ENCODE measurements at regions not wholly inside any gene's neighbourhood (a gene's known extent, or its start where the extent isn't known, plus 50 kb on each side); places are given as distances from the start of the nearest gene placed in this dataset.
"Not testable (repeated sequence)": the region's sequence is repeated elsewhere in the genome, so short reads cannot be mapped to it uniquely, and the experiment has no call there.

- peak overlapping the region; percentile 25 for H3K4me3 ChIP-seq (ENCODE audit: low read depth, low read length)
- DNase-seq (ENCODE audit: low read depth), result no peak
- TF ChIP-seq CTCF (conservative IDR thresholded peaks at IDR 0.05; ENCODE audit: low read depth, low read length), result no peak
Measured at GRCh38 chr11:96567176-96567575, 177.4 kb downstream of the JRKL start.

- DNase-seq (ENCODE audit: low read depth), result no peak
- H3K4me3 ChIP-seq (ENCODE audit: low read depth, low read length), result no peak overlapping the region
- TF ChIP-seq CTCF (conservative IDR thresholded peaks at IDR 0.05; ENCODE audit: low read depth, low read length), result no peak
Measured at GRCh38 chr11:96567667-96568066, 177.9 kb downstream of the JRKL start.

GRCh38 chr11:96576383-96576782 is 186.6 kb downstream of the JRKL start:
- H3K4me3 ChIP-seq (ENCODE audit: low read depth, low read length), result no peak overlapping the region
- DNase-seq (ENCODE audit: low read depth), result no peak
- no peak for TF ChIP-seq CTCF (conservative IDR thresholded peaks at IDR 0.05; ENCODE audit: low read depth, low read length)

- TF ChIP-seq CTCF (conservative IDR thresholded peaks at IDR 0.05; ENCODE audit: low read depth, low read length), result no peak
- DNase-seq (ENCODE audit: low read depth), result no peak
- no peak overlapping the region for H3K4me3 ChIP-seq (ENCODE audit: low read depth, low read length)
Measured at GRCh38 chr11:96578379-96578778, 188.6 kb downstream of the JRKL start.

- no peak for DNase-seq (ENCODE audit: low read depth)
- TF ChIP-seq CTCF (conservative IDR thresholded peaks at IDR 0.05; ENCODE audit: low read depth, low read length), result no peak
- H3K4me3 ChIP-seq (ENCODE audit: low read depth, low read length), result no peak overlapping the region
Measured at GRCh38 chr11:96579656-96580055, 189.8 kb downstream of the JRKL start.

- DNase-seq (ENCODE audit: low read depth), result no peak
- no peak for TF ChIP-seq CTCF (conservative IDR thresholded peaks at IDR 0.05; ENCODE audit: low read depth, low read length)
- no peak overlapping the region for H3K4me3 ChIP-seq (ENCODE audit: low read depth, low read length)
Measured at GRCh38 chr11:96580476-96581040, 190.7 kb downstream of the JRKL start.

- not testable (repeated sequence) for H3K4me3 ChIP-seq (ENCODE audit: low read depth, low read length); DNase-seq (ENCODE audit: low read depth)
Measured at GRCh38 chr11:96585944-96586880, 196.4 kb downstream of the JRKL start.

- not testable (repeated sequence) for DNase-seq (ENCODE audit: low read depth); H3K4me3 ChIP-seq (ENCODE audit: low read depth, low read length)
Measured at GRCh38 chr11:96588793-96589192, 199.0 kb downstream of the JRKL start.
